NOMO-1 treated with dmso at 0.1 percent for 144 hours (cell line): ENCODE measurements at regions not wholly inside any gene's neighbourhood (a gene's known extent, or its start where the extent isn't known, plus 50 kb on each side); places are given as distances from the start of the nearest gene placed in this dataset.

Experiments used
- DNase-seq: peaks from one replicate; lab custom pipeline; 2025; ENCODE audit not compliant: unreplicated experiment; lab: John Stamatoyannopoulos, UW

DNA sequence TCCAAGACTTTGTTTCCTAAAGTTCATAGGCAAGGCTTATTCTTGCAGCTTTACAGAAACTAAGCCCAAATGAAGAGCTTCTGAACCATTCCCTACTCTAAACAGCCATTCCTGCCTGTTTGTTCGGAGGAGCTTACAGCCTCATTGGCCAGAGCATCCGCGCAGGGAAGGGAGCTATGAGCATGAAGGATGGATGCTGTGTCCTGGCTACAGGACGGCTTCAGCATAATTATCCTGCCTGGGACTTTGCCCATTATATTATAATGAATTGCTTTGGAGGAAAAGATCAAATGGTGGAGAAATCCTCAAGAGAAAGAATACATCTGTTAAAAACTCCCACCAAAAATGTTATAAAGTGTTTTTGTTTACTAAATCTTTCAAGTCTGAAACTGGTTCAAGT lies 378.2 kb upstream of the BTBD3 start:
- DNase-seq: no peak

DNA sequence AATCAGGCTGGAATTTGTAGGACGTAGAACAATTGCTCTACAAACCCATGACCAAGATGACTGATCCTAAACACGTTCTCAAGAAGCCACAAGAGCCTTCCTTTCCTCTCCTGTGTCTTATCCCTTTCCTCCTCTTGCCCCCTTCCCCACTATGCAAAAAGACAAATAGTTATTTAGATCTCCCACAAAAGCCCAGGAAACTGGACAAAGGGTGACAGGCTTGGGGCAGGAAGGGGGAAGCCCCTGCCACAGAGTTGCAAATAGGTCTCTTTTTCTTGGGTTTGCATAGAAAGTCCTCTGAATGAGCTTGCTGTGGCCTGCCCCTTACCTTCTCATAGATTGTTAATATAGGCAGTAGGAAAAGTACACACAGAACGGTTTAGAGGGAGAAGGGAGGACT lies 377.1 kb upstream of the BTBD3 start:
- DNase-seq: no peak

DNA sequence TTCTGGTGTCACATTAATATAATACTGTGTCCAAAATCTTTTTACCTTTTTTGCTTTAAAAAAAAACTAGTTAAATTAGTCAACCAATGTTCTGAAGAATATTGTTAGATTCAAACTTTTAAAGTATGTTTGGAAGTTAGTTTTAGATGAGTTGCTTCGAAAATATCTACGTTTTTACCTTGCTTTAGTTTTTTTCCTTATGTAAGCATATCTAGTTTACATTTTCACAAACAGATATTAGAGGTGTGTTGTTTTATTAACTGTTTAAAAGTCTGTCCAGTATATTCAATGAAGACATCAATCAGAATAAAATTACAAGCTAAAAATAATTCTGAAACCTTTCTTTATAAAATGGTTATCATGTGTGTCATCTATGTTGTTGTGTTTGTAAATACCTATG lies 375.0 kb upstream of the BTBD3 start:
- no peak for DNase-seq

DNA sequence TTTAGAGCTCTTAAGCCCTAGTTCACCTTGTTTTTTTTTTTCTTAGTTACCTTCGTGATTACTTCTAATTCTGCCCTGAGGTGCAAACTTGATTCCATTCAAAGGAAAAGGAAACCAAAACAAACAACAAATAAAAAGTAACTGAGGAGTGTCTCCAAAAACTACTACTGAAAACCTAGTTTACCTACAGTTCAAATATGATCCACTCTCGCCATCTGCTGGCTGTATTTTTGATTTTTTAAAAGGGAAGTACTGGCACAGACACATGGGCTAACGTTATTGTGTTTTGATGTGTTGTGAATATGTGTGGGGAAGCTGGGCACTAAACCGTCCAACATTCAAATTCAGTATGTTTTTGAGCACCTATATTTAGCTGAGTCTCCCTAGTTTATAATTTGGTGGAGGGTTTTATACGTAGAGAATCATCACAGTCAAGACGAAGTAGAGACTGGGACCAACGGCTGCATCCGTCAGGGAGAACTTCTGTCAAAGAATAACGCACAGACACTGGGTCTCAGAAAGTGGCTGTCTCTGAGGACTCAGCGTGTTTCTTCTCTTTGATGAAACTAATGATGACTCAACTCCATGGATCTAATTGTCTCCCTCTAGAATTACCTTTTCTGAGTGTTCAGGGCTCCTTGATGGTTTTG lies 373.5 kb upstream of the BTBD3 start:
- DNase-seq: peak; percentile 20

DNA sequence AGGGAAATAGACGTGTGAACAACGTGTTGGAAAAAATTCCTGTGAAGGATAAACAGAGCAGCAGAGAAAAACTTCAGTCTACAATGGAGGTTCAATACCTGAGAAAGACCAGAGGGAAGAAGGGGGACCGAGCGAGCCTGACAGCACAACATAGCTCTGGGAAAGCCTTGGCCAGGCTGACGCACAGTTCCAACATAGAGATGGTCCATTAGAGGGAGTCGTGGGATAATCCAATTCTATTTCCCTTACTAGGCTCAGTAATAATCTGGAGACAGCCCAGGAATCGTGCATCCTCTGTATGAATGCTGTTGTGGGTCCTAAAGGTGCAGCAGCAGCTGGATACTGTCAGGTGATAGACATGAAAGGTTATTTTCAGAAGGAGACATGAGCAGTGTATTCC lies 370.8 kb upstream of the BTBD3 start:
- DNase-seq: no peak

DNA sequence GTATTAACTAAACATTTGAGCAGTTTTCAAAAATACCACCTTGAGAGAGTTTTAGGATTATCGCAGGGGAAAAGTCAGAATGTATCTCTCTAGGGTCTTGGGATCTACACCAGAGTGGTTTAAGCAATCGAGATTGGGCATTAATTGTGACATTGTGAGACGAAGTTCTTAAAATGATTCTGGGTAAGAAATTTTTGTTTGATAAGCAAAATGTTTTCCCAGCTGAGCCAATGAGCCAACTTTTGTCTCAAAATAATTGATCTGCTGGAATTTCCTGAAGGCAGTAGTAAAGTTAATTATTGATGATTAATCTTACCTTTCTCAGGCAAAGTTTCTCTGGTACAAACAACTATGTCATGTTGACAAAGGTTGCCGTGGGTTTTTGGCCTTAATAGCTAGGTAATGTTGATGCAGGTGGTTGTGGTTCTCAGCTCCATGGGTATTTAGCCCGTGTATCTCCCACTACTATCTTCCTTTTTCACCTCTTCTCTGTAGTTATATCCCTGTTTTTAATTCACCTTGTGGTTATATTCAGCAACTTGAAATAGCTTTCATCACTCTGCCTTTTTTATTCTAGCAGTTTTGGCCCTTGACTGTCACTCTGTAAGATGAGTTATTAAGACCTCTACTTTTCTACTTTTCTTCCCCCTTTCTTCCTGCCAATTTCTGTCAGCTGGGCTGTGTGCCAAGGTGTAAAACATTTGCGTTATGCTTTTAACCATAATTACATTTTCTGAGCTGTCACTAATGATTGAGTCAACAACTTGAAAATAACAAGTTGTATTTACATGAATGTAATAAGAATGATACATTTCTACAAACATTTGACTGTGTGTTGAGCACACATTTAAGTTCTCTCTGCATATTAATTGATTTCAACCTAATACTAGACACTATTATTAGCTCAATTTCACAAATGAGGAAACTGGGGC lies 368.3 kb upstream of the BTBD3 start:
- no peak for DNase-seq

DNA sequence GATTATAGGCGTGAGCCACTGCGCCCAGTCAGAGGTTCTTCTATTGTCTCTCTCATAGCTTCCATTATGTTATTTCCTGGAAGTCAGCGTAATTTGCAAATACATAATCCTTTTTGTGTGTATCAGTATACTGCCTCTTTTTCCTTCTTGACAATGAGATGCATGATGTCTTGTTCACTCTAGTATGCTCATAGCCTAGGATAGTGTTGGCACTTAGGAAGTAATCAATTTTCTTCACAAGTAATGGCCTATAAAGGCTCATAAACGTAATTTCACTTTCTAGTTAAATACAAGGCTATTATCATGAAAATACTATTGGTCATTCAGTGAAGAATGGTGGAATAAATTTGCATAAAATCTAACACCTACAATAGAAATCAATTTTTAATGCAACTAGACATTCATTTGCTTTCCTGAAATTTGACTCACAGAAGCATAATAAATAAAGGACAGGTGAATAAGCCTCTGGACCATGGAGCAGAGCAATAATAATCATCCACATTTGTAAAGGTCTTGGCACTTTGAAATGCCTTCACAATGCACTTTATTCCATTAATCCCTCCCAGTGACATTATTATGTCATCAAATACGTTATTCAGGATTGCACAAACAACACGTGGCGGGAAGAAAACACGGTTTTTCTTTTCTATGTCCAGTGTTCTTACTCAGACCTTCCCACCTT lies 366.9 kb upstream of the BTBD3 start:
- DNase-seq: no peak

DNA sequence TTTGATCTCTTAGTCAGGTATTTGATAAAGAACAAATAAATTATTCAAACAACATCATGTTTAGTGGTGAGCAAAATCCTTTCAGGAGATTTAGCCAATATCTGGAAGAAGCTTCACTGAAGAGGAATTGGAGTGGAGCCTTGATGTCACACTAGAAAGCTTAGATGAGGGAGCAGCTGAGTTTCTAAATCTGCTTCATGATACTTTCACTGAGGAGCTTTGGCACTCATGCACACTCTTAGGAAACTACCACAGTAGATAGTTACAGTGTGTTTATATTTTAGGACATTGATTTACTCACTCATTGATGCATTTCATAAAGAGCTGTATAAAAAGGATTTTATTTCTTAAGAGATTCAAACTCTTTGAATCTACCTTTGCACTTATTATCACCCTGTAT lies 366.2 kb upstream of the BTBD3 start:
- DNase-seq: no peak

DNA sequence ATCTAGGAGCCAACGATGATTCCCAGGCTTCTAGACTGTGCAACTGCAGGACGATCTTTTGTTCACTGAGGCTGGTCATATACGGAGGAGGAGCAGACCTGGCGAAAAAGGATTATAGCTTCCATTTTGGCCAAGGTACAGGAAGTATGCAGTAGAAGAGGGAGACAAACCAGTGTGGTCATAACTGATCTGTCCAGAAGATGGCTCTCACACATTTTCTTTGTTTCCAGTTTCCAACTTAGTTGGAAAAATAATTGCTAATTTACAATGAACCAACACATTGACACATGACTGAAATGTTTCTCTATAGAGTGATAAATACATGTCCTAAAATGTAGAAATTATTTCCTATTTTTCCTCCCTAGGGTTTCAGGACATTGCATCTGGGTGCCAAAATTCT lies 364.1 kb upstream of the BTBD3 start:
- no peak for DNase-seq

DNA sequence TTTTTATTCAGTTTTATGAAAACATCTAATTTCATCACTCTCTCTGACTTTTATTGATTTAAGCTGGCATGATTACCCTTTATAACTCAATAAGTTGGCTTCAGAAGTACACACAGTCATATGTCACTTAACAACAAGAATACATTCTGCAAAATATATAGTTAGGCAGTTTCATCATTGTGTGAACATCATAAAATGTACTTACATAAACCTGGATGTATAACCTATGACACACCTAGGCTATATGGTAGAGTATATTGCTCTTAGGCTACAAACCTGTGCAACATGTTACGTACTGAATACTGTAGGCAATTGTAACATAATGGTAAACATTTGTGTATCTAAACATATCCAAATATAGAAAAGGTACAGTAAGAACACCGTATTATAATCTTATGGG lies 362.2 kb upstream of the BTBD3 start:
- DNase-seq: no peak

DNA sequence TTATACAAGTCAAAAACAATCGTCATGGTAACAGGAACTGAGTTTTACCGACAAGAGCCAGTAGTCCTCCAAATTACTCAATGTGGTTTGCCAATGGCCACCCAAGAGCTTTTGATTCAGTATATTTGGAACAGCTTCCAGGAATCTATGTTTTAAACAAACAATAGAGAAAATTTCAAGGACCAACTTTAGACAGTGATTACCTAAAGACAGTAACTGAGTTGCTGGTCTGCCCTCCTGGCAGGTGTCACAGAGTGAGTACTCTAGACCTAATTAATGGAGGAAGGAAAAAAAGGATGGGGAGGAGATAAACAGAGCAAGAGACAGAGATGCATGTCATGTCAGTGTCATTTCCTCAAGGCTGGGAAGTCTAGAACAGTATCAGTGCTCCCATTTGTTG lies 361.3 kb upstream of the BTBD3 start:
- no peak for DNase-seq

DNA sequence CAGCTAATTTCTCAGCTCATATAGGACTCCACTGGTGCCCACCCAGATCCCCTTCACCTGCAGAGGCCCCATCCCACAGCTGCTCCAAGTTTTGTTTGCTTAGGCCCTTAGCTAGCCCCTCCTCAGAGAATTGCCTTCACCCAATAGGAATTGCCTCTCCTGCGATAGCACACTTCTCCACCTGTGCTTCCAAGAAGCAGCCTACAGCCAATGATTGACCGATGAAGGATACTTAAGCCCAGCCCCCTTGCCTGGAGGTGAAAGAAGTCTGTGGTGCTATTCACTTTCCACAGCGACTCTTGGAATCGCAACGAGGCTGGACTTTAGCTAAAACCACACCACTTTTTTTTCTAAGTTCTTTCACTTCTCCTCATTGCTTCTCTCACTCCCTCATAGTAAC lies 353.2 kb upstream of the BTBD3 start:
- no peak for DNase-seq

DNA sequence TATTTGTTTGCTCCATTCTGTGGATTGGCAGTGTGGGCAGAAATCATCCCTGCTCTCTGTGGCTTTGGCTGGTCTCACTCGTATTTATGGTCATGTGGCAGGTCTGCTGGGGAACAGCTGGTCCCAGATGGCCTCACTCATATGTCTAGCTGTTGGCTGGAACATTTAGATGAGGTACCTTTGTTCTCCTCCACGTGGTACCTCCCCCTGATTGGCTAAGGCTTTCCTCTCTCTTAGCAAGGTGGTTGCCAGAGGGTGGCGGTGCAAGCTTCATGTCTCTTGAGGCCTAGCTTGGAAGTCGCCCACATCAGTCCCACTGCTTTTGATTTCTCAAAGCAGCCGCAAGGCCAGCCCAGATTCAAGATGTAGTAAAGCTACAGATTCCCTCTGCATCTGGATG lies 348.5 kb upstream of the BTBD3 start:
- DNase-seq: no peak

DNA sequence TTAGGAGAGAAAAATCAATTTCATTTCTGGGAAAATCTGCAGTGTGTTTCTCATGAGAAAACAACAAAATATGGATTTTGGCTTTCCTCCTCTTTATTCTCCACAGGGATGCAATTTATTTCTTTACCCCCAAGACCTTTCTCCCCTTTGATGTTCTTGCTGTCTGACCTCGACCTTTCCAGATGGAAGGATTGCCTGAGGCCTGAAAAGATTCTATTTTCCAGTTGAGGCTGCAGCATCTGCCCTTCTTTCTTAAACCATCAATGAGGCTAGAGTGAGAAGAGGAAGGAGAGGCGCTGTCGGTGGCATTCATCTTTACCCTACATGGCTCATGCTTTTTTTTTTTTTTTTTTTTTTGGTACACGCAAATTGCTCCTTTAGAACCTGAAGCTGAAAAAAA lies 344.2 kb upstream of the BTBD3 start:
- no peak for DNase-seq

DNA sequence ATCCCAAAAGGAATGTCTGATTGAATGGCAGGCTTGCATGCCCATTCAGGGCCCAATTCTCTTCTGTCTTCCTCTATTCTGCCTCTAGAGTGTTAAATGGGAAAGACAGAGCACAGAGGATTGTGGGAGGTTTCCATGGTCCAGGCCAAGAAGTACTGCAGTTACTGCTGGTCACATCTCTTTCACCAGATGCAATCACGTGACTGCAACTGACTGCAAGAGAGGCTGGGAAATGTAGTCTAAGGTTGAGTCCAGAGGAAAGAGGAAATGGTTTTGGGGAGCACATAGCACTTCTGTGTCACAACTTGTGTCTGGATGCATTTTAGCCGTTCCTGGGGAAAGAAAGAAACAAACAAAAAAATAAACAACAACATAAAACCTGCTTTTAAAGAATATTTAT lies 336.4 kb upstream of the BTBD3 start:
- DNase-seq: peak; percentile 44

DNA sequence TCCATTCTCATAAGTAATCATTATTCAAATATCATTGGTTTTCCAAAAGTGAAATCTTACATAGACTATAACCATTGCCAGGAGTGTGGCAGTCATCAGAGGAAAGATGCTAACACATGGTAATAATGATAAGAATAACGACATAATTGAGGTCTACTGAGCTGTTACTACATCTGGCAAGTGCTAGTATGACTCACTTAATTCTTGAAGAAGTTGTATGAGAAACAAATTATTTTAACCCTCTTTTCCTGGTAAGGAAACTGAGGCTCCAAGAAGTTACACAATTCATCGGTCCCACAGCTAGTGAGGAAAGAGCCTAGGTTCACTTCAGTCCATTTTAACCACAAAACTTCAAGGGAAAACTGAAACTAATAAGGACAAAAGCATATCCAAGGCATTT lies 335.6 kb upstream of the BTBD3 start:
- DNase-seq: no peak

DNA sequence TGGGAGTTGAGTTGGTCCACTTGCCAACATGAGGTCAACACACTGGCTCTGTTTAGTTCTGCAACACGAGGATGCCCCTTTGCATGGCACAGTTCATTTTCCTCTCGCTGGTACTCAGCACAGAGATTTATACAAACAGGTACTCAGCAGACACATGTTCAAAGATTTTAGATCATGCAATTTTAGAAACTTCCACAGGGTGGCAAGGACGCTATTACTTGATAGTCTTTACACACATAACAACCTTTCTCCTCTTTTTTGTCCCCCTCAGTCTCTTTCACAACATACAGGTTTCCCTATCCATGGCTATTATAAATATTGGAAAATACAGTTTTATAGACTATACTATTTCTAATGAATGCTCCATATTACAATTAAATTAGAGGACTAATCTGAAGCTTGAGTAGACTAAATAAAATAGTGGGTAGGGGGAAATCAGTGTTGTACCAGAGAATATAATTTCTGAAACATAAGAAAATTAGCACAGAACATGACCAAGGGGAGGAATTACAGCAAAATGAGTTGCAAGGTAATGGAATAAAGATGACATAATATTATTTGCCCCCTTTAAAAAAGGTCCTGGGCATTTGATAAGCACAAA lies 331.8 kb upstream of the BTBD3 start:
- DNase-seq: no peak

DNA sequence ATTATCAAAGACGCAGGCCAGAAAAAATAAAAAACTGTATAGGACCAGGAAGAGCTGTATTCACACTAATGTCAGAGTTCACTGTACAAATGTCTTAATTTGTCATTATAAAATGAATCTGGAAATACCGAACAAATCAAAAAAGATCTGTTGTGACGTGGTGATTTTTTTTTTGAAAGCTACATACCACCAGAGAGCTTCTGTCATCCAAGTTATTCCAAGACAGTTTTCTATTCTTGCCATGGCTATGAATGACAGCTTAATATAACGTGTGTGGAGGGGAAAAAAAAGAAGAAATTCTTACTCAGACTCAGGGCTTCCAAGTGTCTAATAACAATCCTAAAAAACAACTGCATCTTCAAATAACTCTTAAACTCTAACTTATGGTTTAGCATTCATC lies 328.8 kb upstream of the BTBD3 start:
- DNase-seq: no peak

DNA sequence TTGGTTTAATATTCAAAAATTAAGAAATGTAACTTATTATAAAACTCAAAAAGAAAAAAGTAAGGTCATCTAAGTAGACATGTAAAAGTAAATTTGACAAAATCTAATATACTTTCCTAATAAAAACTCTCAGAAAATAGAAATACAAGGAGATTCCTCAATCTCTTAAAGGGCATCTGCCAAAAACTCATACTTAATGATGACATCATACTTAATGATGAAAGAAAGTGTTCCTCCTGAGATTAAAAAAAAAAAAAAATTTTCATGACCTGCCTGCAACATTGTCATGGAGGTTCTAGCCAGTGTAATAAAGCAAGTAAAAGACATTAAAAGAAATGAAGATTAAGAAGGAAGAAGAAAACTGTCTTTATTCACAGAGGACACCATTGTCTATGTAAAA lies 325.7 kb upstream of the BTBD3 start:
- no peak for DNase-seq

DNA sequence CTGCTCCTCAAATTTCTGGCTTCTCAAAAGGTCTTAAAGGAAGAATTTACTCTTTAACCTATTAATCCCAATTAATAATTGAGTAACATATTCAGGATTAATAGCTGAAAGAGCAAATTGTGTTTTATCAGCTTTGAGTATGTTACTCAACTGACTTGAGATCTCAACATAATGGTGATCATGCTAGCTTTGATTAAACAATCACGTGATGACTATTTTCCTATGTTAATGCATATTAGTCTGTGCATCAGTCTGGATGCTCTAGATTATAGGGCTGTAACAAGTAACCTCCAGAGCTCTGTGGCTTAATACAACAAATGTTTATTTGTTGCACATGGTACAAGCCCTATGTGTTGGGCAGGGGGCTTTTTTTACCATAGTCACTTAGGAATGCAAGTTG lies 313.4 kb upstream of the BTBD3 start:
- DNase-seq: no peak

DNA sequence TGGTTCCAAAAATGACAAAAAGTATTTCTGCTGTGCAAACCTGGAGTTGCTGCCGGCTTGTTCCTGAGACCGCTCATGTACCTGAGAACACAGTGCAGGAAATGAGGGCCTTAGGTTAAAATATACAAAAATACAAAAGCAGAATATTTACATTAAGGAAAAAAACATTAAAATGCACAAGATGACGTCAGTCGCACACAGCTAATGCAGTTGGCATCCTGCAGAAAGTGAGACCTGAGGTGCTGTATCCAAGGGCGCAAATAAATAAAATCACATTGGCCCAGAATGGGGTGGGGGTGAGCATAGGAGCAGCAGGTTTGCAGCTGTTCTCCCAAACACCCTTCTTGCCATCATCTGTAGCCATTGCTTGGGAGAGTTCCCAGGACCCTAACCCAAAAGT lies 310.6 kb upstream of the BTBD3 start:
- no peak for DNase-seq

DNA sequence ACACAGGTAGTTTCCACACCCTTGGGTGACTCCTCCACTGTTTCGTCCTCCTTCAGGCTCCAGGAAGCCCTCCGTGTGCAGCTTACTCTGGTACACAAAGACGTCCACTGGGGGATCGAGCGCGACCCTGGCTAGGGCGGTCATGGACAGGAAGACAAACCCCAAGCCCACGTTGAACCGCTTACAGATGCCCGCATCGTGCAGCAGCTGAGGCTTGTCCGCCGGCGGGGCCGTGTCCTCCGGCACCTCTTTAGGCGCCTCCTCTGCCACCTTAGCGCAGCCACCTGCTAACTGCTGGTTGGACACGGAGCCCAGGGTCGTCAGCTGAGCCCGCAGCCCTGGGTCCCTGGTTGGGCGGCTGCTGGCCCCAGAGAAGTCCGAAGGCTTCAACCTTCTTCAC lies 309.0 kb upstream of the BTBD3 start:
- no peak for DNase-seq
